Heart left ventricle (tissue), 13 donors: ENCODE measurements at regions not wholly inside any gene's neighbourhood (a gene's known extent, or its start where the extent isn't known, plus 50 kb on each side); places are given as distances from the start of the nearest gene placed in this dataset.

ENCODE experiments used
- POLR2A ChIP-seq, 2 donors: fragments of 450-650 bp; IDR thresholded peaks; one replicate each; pipeline ENCODE4 v1.6.1; 2017; ENCODE audit warnings: antibody characterized with exemption in 2 of 2, mild to moderate bottlenecking in 2 of 2, moderate library complexity in 2 of 2
- TF ChIP-seq, protein P1 (sequence below), 12 donors: fragments of 200-600 bp; sonication (generic) in 4 of 12; IDR thresholded peaks; one replicate each; pipeline versions ENCODE4 v1.5.0 to v1.8.0; 2018 to 2022; ENCODE audit warnings: antibody characterized with exemption in 12 of 12, mild to moderate bottlenecking in 5 of 12
- donor health status: ischemic (EF 13 %, LVEDD 7.1; RV severe dilation, severe dysfunction).
- donor health status: DM: no; HTN: yes; CAD: no.
- donor health status: DM: no; HTN: no; CAD: no.
- donor health status: ischemic (EF 25% LVEDD 6.9; RV normal size, moderate dysfunction).
- donor health status: ischemic (EF 25% LVEDD 5.7; RV mildly dilated, moderate dysfunction).
- donor health status: ischemic (EF 35%, LVEDD 5.7; RV mildly dilated, moderate dysfunction).
- donor health status: nonischemic (EF 11% LVEDD 7.7; RV severe dilation, severe dysfunction).
- donor health status: DM: yes; HTN: yes; CAD: no.
- donor health status: PGD.
- donor health status: ischemic (EF 29% LVEDD 5.4; RV normal size, mild dysfunction).
- donor health status: nonischemic (EF 23%, LVEDD 6.1; RV moderate dilation, normal function).

DNA sequence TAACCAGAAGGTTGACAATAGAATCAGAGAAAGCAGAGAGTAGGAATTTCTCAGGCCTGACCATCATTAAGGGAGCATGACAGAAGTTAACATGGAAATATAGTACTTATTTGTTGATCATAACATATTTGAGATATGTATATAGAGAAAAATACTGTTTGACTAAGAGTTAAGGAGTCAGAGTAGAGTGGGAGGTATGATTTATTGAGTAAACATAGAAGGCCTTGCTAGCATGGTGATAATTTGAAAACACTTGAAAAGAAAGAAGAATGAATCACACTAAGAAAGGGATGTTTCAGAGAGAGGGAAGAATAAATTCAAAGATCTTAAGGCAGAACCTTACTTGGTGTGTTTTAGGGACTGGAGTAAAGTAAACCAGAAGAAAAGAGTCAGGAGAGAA, 437.2 kb upstream of the TECRL start:
- TF ChIP-seq, protein P1, sequence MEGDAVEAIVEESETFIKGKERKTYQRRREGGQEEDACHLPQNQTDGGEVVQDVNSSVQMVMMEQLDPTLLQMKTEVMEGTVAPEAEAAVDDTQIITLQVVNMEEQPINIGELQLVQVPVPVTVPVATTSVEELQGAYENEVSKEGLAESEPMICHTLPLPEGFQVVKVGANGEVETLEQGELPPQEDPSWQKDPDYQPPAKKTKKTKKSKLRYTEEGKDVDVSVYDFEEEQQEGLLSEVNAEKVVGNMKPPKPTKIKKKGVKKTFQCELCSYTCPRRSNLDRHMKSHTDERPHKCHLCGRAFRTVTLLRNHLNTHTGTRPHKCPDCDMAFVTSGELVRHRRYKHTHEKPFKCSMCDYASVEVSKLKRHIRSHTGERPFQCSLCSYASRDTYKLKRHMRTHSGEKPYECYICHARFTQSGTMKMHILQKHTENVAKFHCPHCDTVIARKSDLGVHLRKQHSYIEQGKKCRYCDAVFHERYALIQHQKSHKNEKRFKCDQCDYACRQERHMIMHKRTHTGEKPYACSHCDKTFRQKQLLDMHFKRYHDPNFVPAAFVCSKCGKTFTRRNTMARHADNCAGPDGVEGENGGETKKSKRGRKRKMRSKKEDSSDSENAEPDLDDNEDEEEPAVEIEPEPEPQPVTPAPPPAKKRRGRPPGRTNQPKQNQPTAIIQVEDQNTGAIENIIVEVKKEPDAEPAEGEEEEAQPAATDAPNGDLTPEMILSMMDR (IDR thresholded peaks at IDR 0.05): no peak
- no peak for TF ChIP-seq POLR2A (IDR thresholded peaks at IDR 0.05)
